ENCODE measurements at regions not wholly inside any gene's neighbourhood (a gene's known extent, or its start where the extent isn't known, plus 50 kb on each side); places are given as distances from the start of the nearest gene placed in this dataset.
A peak's percentile ranks its signal among the peaks of the same experiment; 100 is the strongest.
"Not testable (repeated sequence)": the region's sequence is repeated elsewhere in the genome, so short reads cannot be mapped to it uniquely, and the experiment has no call there.

- no peak for DNase-seq (ENCODE audit: low spot score in 2 of 2, unreplicated experiment in 2 of 2)
- Mint-ChIP-seq H3K27me3 (ENCODE audit: low read depth) (no peaks in the 10 kb centered on the region), H3K4me3 (no peak overlapping the region), H3K9me3 (peaks cover 3% of the 10 kb centered on the region), H3K36me3 (no peaks in the 10 kb centered on the region), H3K4me1 (peaks cover 8% of the 10 kb centered on the region), H3K27ac (no peak overlapping the region)
- no peak for TF ChIP-seq CTCF (IDR thresholded peaks at IDR 0.05; ENCODE audit: unreplicated experiment)
Observed at GRCh38 chr7:142585425-142585824, 163.8 kb upstream of the PRSS1 start.

- peaks cover 3% of the 10 kb centered on the region for H3K9me3 Mint-ChIP-seq
- H3K36me3 Mint-ChIP-seq = no peaks in the 10 kb centered on the region
- H3K27me3 Mint-ChIP-seq (ENCODE audit: low read depth) = no peaks in the 10 kb centered on the region
- H3K4me3 Mint-ChIP-seq = no peak overlapping the region
- no peak for DNase-seq (ENCODE audit: low spot score in 2 of 2, unreplicated experiment in 2 of 2)
- H3K27ac Mint-ChIP-seq = no peak overlapping the region
- no peak for TF ChIP-seq CTCF (IDR thresholded peaks at IDR 0.05; ENCODE audit: unreplicated experiment)
- peaks cover 8% of the 10 kb centered on the region for H3K4me1 Mint-ChIP-seq
Observed at GRCh38 chr7:142584765-142585164, 164.5 kb upstream of the PRSS1 start.

- Mint-ChIP-seq H3K4me3 (no peak overlapping the region), H3K27me3 (ENCODE audit: low read depth) (no peaks in the 10 kb centered on the region), H3K27ac (peak overlapping the region; percentile 78), H3K36me3 (no peaks in the 10 kb centered on the region), H3K4me1 (peaks cover 8% of the 10 kb centered on the region), H3K9me3 (peaks cover 3% of the 10 kb centered on the region)
- DNase-seq (ENCODE audit: low spot score in 2 of 2, unreplicated experiment in 2 of 2) = peak in 1 of 2 experiments; percentile 39
- TF ChIP-seq CTCF (IDR thresholded peaks at IDR 0.05; ENCODE audit: unreplicated experiment) = no peak
Observed at GRCh38 chr7:142583446-142583845, 165.8 kb upstream of the PRSS1 start.

- no peak for TF ChIP-seq CTCF (IDR thresholded peaks at IDR 0.05; ENCODE audit: unreplicated experiment)
- Mint-ChIP-seq H3K4me3 (no peak overlapping the region), H3K4me1 (peaks cover 8% of the 10 kb centered on the region), H3K27me3 (ENCODE audit: low read depth) (no peaks in the 10 kb centered on the region), H3K9me3 (peaks cover 3% of the 10 kb centered on the region), H3K27ac (no peak overlapping the region), H3K36me3 (no peaks in the 10 kb centered on the region)
- DNase-seq (ENCODE audit: low spot score in 2 of 2, unreplicated experiment in 2 of 2) = no peak
Observed at GRCh38 chr7:142582351-142582750, 166.9 kb upstream of the PRSS1 start.

GRCh38 chr7:142581341-142581740 lies 167.9 kb upstream of the PRSS1 start:
- TF ChIP-seq CTCF (IDR thresholded peaks at IDR 0.05; ENCODE audit: unreplicated experiment) = no peak
- no peaks in the 10 kb centered on the region for H3K36me3 Mint-ChIP-seq
- H3K4me3 Mint-ChIP-seq = no peak overlapping the region
- peaks cover 3% of the 10 kb centered on the region for H3K9me3 Mint-ChIP-seq
- no peaks in the 10 kb centered on the region for H3K27me3 Mint-ChIP-seq (ENCODE audit: low read depth)
- H3K4me1 Mint-ChIP-seq = peaks cover 12% of the 10 kb centered on the region
- DNase-seq (ENCODE audit: low spot score in 2 of 2, unreplicated experiment in 2 of 2) = no peak
- H3K27ac Mint-ChIP-seq = no peak overlapping the region

- no peak for TF ChIP-seq CTCF (IDR thresholded peaks at IDR 0.05; ENCODE audit: unreplicated experiment)
- Mint-ChIP-seq H3K9me3 (no peaks in the 10 kb centered on the region), H3K27ac (no peak overlapping the region), H3K36me3 (no peaks in the 10 kb centered on the region), H3K4me3 (no peak overlapping the region), H3K27me3 (ENCODE audit: low read depth) (no peaks in the 10 kb centered on the region), H3K4me1 (peaks cover 12% of the 10 kb centered on the region)
- no peak for DNase-seq (ENCODE audit: low spot score in 2 of 2, unreplicated experiment in 2 of 2)
Observed at GRCh38 chr7:142579946-142580345, 169.3 kb upstream of the PRSS1 start.

GRCh38 chr7:142575351-142575750 lies 173.9 kb upstream of the PRSS1 start:
- not testable (repeated sequence) for H3K27me3 Mint-ChIP-seq (ENCODE audit: low read depth); H3K27ac Mint-ChIP-seq; H3K4me1 Mint-ChIP-seq; H3K36me3 Mint-ChIP-seq; H3K4me3 Mint-ChIP-seq; DNase-seq (ENCODE audit: low spot score in 2 of 2, unreplicated experiment in 2 of 2)
- peaks cover 24% of the 10 kb centered on the region for H3K9me3 Mint-ChIP-seq

Measured in mesothelial cell of epicardium (in vitro differentiated cells).